ENCODE measurements at regions not wholly inside any gene's neighbourhood (a gene's known extent, or its start where the extent isn't known, plus 50 kb on each side); places are given as distances from the start of the nearest gene placed in this dataset.
"Not testable (repeated sequence)": the region's sequence is repeated elsewhere in the genome, so short reads cannot be mapped to it uniquely, and the experiment has no call there.

GRCh38 chr13:84745051-84745551, 862.8 kb upstream of the SLITRK1 start:
- no peak for DNase-seq (ENCODE audit: low read depth)

- no peak for DNase-seq (ENCODE audit: low read depth)
These were observed 861.9 kb upstream of the SLITRK1 start for GRCh38 chr13:84744203-84744602.

GRCh38 chr13:84741253-84741652, 859.0 kb upstream of the SLITRK1 start:
- no peak for DNase-seq (ENCODE audit: low read depth)

DNA sequence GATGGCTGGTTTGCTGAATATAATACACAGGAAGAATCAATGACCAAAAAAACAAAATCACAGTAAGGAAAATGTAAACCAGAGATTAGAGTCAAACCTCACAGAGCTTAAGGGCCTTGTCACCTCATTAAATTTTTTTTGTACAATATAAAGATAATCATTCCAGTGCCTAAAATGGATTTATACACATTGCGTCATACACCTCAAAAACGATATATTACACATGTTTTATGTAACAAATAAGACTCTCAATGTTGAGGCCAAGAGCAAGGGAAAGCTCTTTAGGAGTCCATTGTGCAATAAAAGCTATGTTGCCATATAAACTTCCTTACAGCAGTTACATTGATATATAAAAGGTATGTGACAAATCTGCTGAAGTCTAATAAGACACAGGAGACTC, 856.7 kb upstream of the SLITRK1 start:
- DNase-seq (ENCODE audit: low read depth), result no peak

DNA sequence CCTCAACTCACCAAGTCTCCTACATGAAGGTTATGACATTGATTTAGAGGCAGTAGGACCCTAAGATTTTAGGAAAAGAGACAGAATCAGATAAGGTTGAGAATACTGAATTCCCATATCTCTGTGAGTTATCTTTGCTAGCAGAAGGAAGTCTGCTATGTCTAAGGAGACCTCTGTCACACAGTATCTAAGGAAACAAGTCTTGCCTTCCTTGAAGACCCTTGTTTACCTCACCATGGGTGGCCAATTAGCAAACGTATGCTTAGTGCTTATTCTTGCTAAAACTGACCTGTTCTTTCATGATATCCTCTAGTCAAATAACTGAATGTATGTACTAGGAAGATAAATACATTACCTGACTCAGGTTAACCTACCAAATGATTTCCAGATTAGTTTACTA, 855.4 kb upstream of the SLITRK1 start:
- DNase-seq (ENCODE audit: low read depth), result no peak

DNA sequence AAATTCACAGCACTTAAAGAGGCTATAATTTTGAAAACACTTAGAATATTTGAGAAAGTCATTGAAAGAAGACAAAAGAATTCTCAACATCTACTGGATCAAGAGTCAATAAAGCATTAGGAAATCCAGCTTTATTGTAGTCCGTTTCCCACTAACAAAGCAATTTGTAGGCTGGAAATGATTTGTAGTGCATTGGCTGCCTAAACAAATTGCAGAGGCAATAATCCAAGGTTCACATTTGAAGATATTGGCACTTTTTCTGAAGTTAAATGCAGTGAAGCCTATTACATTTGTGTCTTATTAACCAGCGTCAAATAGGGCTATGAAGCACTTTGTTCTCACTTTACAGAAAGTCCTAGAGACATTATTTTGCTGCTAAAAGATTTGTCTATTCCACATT, 848.1 kb upstream of the SLITRK1 start:
- no peak for DNase-seq (ENCODE audit: low read depth)

- DNase-seq (ENCODE audit: low read depth), result no peak
These were observed 823.9 kb upstream of the SLITRK1 start for GRCh38 chr13:84705982-84706710.

- no peak for DNase-seq (ENCODE audit: low read depth)
These were observed 819.9 kb upstream of the SLITRK1 start for GRCh38 chr13:84702174-84702573.

GRCh38 chr13:84697591-84697990, 815.3 kb upstream of the SLITRK1 start:
- not testable (repeated sequence) for DNase-seq (ENCODE audit: low read depth)

DNA sequence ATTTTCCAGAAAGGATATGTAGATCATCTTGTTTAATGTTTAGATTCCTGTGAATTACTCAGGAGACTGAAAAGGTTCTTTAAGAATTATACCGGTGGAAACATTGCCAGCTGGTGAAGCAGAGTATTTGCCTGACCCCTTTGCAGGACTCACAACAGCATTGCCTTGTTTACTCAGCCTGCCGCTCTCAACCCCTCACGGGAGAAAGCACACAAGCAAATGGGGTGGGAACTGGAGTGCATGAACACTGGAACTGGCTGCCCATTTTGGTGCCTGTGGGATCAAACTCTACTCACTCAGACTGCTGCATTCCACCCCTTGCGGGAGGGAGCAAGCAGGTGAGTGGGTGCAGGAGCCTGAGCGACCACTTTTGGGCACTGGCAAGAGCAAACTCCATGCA, 804.7 kb upstream of the SLITRK1 start:
- no peak for DNase-seq (ENCODE audit: low read depth)

DNA sequence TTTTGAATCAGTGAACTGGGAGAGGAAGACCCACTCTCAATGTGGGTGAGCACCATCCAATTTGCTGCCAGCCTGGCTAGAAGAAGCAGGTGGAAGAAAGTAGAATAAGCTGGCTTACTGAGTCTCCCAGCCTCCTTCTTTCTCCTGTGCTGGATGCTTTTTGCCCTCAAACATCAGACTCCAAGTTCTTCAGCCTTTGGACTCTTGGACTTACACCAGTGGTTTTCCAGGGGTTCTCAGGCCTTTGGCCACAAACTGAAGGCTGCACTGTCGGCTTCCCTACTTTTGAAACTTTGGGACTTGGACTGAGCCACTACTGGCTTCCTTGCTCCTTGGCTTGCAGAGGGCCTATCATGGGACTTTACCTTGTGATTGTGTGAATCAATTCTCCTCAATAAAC, 804.2 kb upstream of the SLITRK1 start:
- DNase-seq (ENCODE audit: low read depth), result no peak

- DNase-seq (ENCODE audit: low read depth), result no peak
These were observed 802.5 kb upstream of the SLITRK1 start for GRCh38 chr13:84684804-84685203.

GRCh38 chr13:84684048-84684662, 801.9 kb upstream of the SLITRK1 start:
- DNase-seq (ENCODE audit: low read depth), result no peak

GRCh38 chr13:84683448-84683847, 801.2 kb upstream of the SLITRK1 start:
- no peak for DNase-seq (ENCODE audit: low read depth)

- DNase-seq (ENCODE audit: low read depth), result no peak
These were observed 795.6 kb upstream of the SLITRK1 start for GRCh38 chr13:84677836-84678235.

GRCh38 chr13:84672616-84673015, 790.3 kb upstream of the SLITRK1 start:
- no peak for DNase-seq (ENCODE audit: low read depth)

DNA sequence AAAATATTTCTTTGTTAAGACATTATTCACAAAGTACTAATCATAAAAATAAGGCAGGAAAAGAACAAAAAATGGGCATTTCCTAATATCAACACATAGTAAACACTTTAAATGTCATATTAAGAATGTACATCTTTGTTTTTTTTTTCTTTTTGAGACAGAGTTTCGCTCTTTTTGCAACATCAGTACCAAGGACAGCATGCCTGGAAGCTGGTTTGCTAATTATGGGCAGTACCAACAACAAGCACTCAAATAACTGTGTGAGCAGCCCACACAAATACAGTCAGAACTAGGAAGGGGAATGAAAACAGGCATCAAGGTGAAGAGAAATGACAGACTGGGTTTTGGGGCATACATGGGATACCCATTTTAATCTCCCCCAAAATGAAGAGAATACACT, 788.0 kb upstream of the SLITRK1 start:
- no peak for DNase-seq (ENCODE audit: low read depth)

DNA sequence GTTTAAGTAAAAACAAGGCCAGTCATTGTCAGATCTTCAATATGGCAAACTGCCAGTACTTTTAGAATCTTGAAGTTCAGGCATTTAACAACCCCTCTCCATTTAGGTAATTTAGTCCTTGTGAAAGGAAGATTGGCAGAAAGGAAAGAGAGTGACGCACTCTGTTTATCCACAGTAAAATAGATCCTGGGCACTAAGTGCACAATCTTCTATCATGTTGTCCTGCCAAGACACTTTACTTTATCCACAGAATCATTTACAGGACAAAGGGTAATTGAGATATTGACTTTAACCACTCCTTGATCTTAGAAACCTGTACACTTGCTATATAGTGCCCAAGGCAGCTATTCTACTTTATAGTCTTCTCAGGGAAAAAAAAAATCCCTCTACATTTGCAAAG, 786.4 kb upstream of the SLITRK1 start:
- no peak for DNase-seq (ENCODE audit: low read depth)

GRCh38 chr13:84662491-84662890, 780.2 kb upstream of the SLITRK1 start:
- no peak for DNase-seq (ENCODE audit: low read depth)

GRCh38 chr13:84661718-84662117, 779.4 kb upstream of the SLITRK1 start:
- DNase-seq (ENCODE audit: low read depth), result no peak

GRCh38 chr13:84659359-84659661, 777.0 kb upstream of the SLITRK1 start:
- DNase-seq (ENCODE audit: low read depth), result no peak

- no peak for DNase-seq (ENCODE audit: low read depth)
These were observed 776.5 kb upstream of the SLITRK1 start for GRCh38 chr13:84658491-84659358.

GRCh38 chr13:84655677-84656076, 773.4 kb upstream of the SLITRK1 start:
- no peak for DNase-seq (ENCODE audit: low read depth)
